ENCODE measurements at regions not wholly inside any gene's neighbourhood (a gene's known extent, or its start where the extent isn't known, plus 50 kb on each side); places are given as distances from the start of the nearest gene placed in this dataset.

DNA sequence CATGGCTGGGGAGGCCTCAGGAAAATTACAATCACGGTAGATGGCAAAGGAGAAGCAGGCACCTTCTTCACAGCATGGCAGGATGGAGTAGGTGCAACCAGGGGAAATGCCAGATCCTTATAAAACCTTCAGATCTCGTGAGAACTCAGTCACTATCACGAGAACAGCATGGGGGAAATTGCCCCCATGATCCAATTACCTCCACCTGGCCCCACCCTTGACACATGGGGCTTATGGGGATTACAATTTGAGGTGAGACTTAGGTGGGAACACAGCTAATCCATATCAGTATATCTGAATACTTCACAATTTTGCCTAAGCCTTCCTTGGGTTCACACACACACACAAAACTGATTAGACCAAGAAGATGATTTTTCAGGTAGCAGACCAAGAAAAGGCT, 145.1 kb upstream of the COL1A2 start:
- ChIA-PET CTCF (no interaction called here), POLR2A (ENCODE audit: unreplicated experiment) (no interaction called here)
- Histone ChIP-seq H4K20me1 (ENCODE audit: insufficient read depth, low read length) (no peaks in the 10 kb centered on the region), H3K27me3 (ENCODE audit: control insufficient read depth, insufficient read depth, low read length) (peaks cover 2% of the 10 kb centered on the region; the same call in 1 of the 2 replicates), H3K79me1 (ENCODE audit: low read depth in 1 of 2, low read length in 2 of 2) (no peaks in the 10 kb centered on the region), H3K23ac (ENCODE audit: low read depth, low read length) (no peak overlapping the region), H2BK5ac (ENCODE audit: low read depth, low read length, poor library complexity, severe bottlenecking) (no peak overlapping the region), H3K9me1 (ENCODE audit: insufficient read depth, low read length) (no peaks in the 10 kb centered on the region), H4K5ac (ENCODE audit: low read depth, low read length) (no peak overlapping the region), H3K4me3 (ENCODE audit: insufficient read depth, low read depth, low read length) (no peak overlapping the region), H3K14ac (replicated peaks; ENCODE audit: low read depth, low read length) (no peak overlapping the region), H4K91ac (ENCODE audit: insufficient read depth, low read depth, low read length) (no peak overlapping the region), H4K8ac (ENCODE audit: low read depth in 2 of 2, low read length in 2 of 2) (no peak overlapping the region), H3K36me3 (ENCODE audit: control insufficient read depth, insufficient read depth, low read length) (no peaks in the 10 kb centered on the region), H2AK9ac (replicated peaks; ENCODE audit: low read depth, low read length, poor library complexity) (no peak overlapping the region), H2BK120ac (ENCODE audit: low read depth, low read length) (no peak overlapping the region), H3K56ac (ENCODE audit: extremely low read depth, insufficient read depth, low read length) (no peak overlapping the region), H3K18ac (ENCODE audit: low read depth, low read length) (no peak overlapping the region), H3K9me3 (ENCODE audit: control insufficient read depth, insufficient read depth, low read length) (no peaks in the 10 kb centered on the region), H3K4me1 (ENCODE audit: control insufficient read depth, insufficient read depth, low read length) (no peaks in the 10 kb centered on the region), H2AFZ (replicated peaks; ENCODE audit: low read length, poor library complexity) (no peak overlapping the region), H2BK15ac (ENCODE audit: low read depth, low read length) (no peak overlapping the region), H3K9ac (ENCODE audit: low read depth, low read length) (no peak overlapping the region), H3K4ac (ENCODE audit: low read depth, low read length) (no peak overlapping the region), H3K4me2 (ENCODE audit: low read depth, low read length) (no peak overlapping the region), H2AK5ac (ENCODE audit: low read depth, low read length) (no peak overlapping the region), H3K27ac (ENCODE audit: insufficient read depth, low read length) (no peak overlapping the region), H2BK20ac (ENCODE audit: low read depth, low read length) (no peak overlapping the region)
- intact Hi-C loops (cut with micrococcal nuclease) (no loop called here), in situ Hi-C loops (cut with MboI; ENCODE audit: low sequenced_read_pairs) (loop anchor here (25.0 kb wide), 1 partner anchor 988 kb away; no protein-coding TSS in a partner anchor), dilution Hi-C loops (cut with HindIII; ENCODE audit: low sequenced_read_pairs, unreplicated experiment) (no loop called here)
- no peak for DNase-seq
- no TSS peak for BruUV-seq (replicated peaks)
- ATAC-seq (ENCODE audit: low read depth), result no peak
- WGBS, 2 experiments (ENCODE audit: extremely low coverage in 2 of 2, insufficient read length in 1 of 2), result no CpG with 5 or more reads among the region's 3 CpGs
- no peak for TF ChIP-seq BHLHE40 (IDR thresholded peaks at IDR 0.05; ENCODE audit: low read depth, low read length)
- TF ChIP-seq, protein P1, sequence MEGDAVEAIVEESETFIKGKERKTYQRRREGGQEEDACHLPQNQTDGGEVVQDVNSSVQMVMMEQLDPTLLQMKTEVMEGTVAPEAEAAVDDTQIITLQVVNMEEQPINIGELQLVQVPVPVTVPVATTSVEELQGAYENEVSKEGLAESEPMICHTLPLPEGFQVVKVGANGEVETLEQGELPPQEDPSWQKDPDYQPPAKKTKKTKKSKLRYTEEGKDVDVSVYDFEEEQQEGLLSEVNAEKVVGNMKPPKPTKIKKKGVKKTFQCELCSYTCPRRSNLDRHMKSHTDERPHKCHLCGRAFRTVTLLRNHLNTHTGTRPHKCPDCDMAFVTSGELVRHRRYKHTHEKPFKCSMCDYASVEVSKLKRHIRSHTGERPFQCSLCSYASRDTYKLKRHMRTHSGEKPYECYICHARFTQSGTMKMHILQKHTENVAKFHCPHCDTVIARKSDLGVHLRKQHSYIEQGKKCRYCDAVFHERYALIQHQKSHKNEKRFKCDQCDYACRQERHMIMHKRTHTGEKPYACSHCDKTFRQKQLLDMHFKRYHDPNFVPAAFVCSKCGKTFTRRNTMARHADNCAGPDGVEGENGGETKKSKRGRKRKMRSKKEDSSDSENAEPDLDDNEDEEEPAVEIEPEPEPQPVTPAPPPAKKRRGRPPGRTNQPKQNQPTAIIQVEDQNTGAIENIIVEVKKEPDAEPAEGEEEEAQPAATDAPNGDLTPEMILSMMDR (conservative IDR thresholded peaks at IDR 0.05; ENCODE audit: low read depth, low read length), result no peak
- TF ChIP-seq, protein P2, sequence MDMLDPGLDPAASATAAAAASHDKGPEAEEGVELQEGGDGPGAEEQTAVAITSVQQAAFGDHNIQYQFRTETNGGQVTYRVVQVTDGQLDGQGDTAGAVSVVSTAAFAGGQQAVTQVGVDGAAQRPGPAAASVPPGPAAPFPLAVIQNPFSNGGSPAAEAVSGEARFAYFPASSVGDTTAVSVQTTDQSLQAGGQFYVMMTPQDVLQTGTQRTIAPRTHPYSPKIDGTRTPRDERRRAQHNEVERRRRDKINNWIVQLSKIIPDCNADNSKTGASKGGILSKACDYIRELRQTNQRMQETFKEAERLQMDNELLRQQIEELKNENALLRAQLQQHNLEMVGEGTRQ (IDR thresholded peaks at IDR 0.05; ENCODE audit: low read depth, low read length), result no peak
- TF ChIP-seq SMC3 (IDR thresholded peaks at IDR 0.05; ENCODE audit: low read depth, low read length), result no peak
- TF ChIP-seq POLR2A (IDR thresholded peaks at IDR 0.05; ENCODE audit: low read depth, low read length), result no peak
- TF ChIP-seq MXI1 (IDR thresholded peaks at IDR 0.05; ENCODE audit: borderline replicate concordance, low read depth, low read length), result no peak
- TF ChIP-seq MAZ (IDR thresholded peaks at IDR 0.05; ENCODE audit: borderline replicate concordance, low read depth, low read length), result no peak
- TF ChIP-seq ELK1 (IDR thresholded peaks at IDR 0.05; ENCODE audit: borderline replicate concordance, low read depth, low read length), result no peak
- no peak for TF ChIP-seq NFE2L2 (IDR thresholded peaks at IDR 0.05; ENCODE audit: low read depth, low read length)
- no peak for TF ChIP-seq RAD21 (IDR thresholded peaks at IDR 0.05; ENCODE audit: low read length)
- no peak for TF ChIP-seq RFX5 (IDR thresholded peaks at IDR 0.05; ENCODE audit: low read depth, low read length)
- no peak for TF ChIP-seq RCOR1 (IDR thresholded peaks at IDR 0.05; ENCODE audit: insufficient replicate concordance, low read length)

Data from IMR-90 (cell line).